Activated T-cell treated with anti-CD3 and anti-CD28 coated beads, Interleukin-2, amount 50 U/mL, for 4 hours (primary cell): ENCODE measurements at regions not wholly inside any gene's neighbourhood (a gene's known extent, or its start where the extent isn't known, plus 50 kb on each side); places are given as distances from the start of the nearest gene placed in this dataset.
"Not testable (repeated sequence)": the region's sequence is repeated elsewhere in the genome, so short reads cannot be mapped to it uniquely, and the experiment has no call there.

Experiments
- ATAC-seq, 2 donors: fragments of 200-7000 bp; cut with Tn5 transposase; one replicate each; pipeline ENCODE4 v1.10.0; 2021
- DNase-seq: peaks from one replicate; pipeline ENCODE4 v3.0.0-alpha.2; 2020
- H3K27me3 Mint-ChIP-seq: one replicate; pipeline ENCODE4 v1.8.0; 2021; ENCODE audit warnings: low read depth, mixed read lengths
- H3K36me3 Mint-ChIP-seq: one replicate; pipeline ENCODE4 v1.8.0; 2022; ENCODE audit warnings: mixed read lengths; ENCODE audit not compliant: insufficient read depth
- H3K4me1 Mint-ChIP-seq: one replicate; pipeline ENCODE4 v1.8.0; 2021; ENCODE audit warnings: low read depth, mixed read lengths
- H3K4me3 Mint-ChIP-seq: one replicate; pipeline ENCODE4 v1.8.0; 2021; ENCODE audit warnings: mild to moderate bottlenecking, moderate library complexity, mixed read lengths
- H3K9me3 Mint-ChIP-seq: one replicate; pipeline ENCODE4 v1.8.0; 2021; ENCODE audit warnings: mixed read lengths

DNA sequence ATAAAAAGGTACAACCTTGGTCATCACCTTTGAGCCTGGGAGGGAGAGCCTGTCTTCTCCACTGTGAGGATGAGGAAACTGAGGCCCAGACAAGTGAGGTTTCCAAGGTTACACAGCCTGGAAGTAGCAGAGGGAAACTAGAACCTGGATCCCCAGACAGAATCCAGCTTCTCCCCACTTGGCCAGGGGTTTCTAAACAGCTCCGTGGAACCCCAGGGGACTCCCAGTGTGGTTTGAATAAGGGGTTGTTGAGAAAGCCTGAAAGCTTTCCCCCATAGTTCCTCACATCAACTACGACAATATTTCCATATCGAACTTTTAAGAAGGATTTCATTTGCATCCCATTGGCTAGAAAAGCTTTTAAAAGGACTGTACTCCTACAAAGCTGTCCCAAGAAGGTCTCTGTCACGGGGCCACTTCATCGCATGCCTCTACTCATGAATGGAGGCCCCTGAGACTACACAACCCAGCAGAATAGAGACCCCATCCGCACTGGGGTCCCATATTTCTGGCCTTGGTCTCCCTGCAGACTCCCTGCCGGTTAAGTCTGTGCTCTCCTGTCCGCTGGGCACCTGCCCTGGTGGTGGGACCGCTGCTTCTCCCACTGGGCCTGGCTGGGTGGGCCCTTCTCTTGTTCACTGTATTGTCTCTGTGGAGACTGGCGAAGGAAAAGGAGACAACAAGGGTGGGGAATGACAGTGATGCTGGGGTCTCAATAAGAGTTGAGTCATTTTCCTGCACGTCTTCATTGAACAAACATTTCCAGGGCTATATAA, 178.5 kb downstream of the SMAD6 start:
- Mint-ChIP-seq H3K9me3 (no peaks in the 10 kb centered on the region), H3K4me3 (no peak overlapping the region), H3K36me3 (no peaks in the 10 kb centered on the region), H3K4me1 (no peaks in the 10 kb centered on the region), H3K27me3 (peaks cover 8% of the 10 kb centered on the region)
- ATAC-seq = no peak
- DNase-seq = no peak

DNA sequence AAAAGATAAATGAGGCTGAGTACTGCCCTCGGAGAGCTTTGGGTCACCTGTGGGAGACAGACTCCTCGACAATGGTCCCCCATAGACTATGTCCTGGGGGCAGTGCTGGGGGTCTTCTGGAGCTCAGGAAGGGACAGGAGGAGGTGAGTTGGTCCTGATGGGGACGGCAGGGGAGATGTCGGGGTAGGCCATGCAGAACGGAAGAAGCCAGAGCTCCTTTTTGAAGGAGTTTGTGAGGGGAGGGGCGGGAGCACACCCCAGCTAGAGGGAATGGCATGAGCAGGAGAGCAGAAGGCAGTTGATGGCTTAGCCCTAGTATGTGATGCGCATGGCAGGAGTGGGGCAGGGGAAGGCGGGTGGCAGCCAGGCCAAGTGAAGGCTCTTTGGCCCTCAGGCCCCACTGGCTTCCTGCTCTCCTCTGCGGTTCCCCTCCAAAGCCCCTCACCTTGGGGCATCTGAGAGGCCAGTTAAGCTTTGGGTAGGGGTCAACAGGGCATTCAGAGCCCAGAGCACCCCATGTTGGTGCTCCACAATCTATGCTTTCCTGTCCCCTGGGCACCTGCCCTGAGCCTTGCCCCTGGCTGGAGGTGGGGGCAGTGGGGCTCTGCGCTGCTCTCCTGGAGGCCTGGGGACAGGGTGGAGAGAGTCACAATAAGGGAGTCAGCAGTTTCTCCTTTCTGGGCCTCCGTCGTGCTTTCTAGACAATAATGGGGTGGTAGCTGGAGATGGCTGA, 179.3 kb downstream of the SMAD6 start:
- H3K9me3 Mint-ChIP-seq = no peaks in the 10 kb centered on the region
- peaks cover 8% of the 10 kb centered on the region for H3K27me3 Mint-ChIP-seq
- no peak for DNase-seq
- H3K4me3 Mint-ChIP-seq = no peak overlapping the region
- no peaks in the 10 kb centered on the region for H3K36me3 Mint-ChIP-seq
- ATAC-seq = no peak
- H3K4me1 Mint-ChIP-seq = no peaks in the 10 kb centered on the region

DNA sequence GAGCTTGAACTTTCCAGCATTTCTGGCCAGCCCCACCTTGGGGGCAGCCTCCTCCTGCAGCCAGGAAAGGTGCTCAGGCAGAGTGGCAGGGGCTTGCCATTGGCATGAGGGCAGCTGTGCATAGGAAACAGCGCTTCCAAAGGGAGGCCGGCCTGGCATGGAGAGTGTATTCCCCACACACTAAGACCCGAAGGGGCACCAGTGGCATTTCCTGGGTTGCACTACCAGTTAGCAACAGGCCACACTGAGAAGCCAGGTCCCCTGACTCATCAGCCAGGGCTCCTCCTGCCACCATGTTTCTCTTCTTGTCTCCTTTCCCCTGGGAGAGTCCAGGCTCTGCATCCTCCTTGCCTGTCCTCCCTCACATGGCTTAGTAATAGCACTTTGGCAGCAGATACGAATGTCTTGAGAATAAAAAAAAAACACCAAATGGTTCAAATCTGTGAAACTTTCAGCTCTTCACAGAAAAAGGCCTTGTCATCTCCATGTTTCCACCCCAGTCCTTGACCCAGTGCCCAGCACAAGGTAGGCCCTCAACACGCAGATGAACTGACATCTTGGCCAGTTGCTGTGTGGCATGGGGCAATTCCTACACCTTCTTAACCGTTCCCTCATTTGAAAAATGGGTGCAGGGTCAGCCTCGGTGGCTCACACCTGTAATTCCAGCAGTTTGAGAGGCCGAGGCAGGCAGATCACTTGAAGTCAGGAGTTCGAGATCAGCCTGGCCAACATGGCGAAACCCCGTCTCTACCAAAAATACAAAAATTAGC, 180.4 kb downstream of the SMAD6 start:
- H3K27me3 Mint-ChIP-seq = peaks cover 7% of the 10 kb centered on the region
- H3K4me1 Mint-ChIP-seq = no peaks in the 10 kb centered on the region
- H3K9me3 Mint-ChIP-seq = no peaks in the 10 kb centered on the region
- no peaks in the 10 kb centered on the region for H3K36me3 Mint-ChIP-seq
- no peak overlapping the region for H3K4me3 Mint-ChIP-seq
- ATAC-seq (no peak), DNase-seq (no peak)

DNA sequence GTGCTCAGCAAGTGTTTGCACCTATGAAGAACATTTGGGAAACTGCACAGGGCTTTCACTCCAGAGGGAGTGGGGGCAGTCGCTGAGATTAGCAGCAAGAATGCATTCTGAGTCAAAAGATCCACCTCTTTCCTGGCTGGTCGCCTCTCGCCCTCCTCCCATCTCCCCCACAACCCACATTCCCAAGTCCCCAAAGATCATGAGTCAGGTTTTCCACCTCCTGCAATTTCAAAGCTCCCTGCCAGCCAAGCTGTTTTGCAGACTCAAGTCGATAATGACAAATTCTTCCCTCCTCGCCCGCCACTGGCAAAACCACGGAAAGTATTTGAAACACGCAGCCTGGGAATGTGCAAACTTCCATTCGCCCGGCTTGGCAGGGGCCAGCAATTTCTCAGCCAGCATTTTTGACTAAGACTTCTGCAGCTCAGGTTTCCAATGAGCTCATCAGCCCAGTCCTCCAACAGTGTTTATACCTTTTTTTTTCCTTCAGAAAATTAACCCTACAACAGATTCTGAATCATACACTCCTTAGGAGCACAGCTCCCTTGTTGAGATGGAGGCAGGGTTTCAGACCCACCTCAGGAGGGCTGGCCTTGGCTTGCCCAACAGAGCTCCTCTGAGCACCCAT, 181.4 kb downstream of the SMAD6 start:
- no peak for DNase-seq
- Mint-ChIP-seq H3K36me3 (no peaks in the 10 kb centered on the region), H3K27me3 (peaks cover 7% of the 10 kb centered on the region), H3K4me1 (no peaks in the 10 kb centered on the region), H3K4me3 (no peak overlapping the region), H3K9me3 (no peaks in the 10 kb centered on the region)
- no peak for ATAC-seq

DNA sequence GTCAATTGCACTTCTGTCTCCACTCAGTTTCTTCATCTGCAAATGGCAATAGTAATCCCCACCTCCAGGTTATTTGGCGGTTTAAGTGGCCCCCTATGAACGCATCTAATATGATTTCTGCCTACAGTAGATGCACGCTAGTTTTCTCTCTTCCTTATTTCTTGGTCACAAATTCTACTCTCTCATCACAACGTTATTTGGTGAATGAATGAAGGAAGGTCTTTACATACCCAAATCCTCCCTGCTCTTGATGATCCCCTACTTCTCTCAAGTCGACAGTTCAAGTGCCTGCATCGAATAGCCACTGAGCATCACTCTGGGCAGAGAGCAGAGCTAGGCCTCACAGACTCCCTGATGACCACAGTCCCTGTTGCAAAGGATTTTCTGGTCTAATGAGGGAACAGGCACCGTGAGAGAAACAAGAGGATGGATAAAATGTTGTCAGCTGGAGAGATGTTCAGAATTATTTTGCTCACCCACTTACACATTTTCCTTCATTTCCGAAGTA, 181.2 kb upstream of the SMAD3 start:
- ATAC-seq = no peak
- no peak for DNase-seq
- Mint-ChIP-seq H3K9me3 (no peaks in the 10 kb centered on the region), H3K4me1 (no peaks in the 10 kb centered on the region), H3K36me3 (no peaks in the 10 kb centered on the region), H3K27me3 (peaks cover 7% of the 10 kb centered on the region), H3K4me3 (no peak overlapping the region)

DNA sequence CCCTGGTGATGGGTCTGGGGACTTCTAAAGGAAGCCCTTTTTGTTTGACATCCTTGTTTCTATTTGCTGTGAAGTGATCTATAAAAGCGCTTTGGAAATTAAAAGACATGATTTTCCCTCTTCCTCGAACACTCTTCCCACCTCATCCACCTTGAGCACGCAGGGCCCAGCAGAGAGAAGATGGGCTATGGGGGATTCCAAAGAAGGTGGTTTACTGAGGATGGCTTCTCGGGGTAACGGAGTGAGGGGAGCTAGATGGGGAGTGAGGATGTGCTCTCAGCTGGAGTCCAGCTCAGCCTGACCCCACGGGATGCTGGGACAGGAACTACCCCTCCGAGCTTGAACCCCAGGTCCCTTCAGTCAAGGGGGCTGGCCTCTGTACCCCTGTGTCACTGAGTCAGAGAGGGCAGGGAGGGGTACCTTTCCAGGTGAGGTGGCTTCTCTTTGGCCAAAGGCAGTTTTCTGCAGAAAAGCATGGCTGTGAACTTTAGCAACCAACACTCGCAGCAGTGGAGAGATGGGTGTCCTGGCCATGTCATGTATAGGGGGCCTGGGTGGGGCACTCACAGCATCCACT, 180.7 kb upstream of the SMAD3 start:
- no peak for ATAC-seq
- peaks cover 7% of the 10 kb centered on the region for H3K27me3 Mint-ChIP-seq
- no peaks in the 10 kb centered on the region for H3K4me1 Mint-ChIP-seq
- H3K9me3 Mint-ChIP-seq = no peaks in the 10 kb centered on the region
- DNase-seq = no peak
- H3K36me3 Mint-ChIP-seq = no peaks in the 10 kb centered on the region
- no peak overlapping the region for H3K4me3 Mint-ChIP-seq

DNA sequence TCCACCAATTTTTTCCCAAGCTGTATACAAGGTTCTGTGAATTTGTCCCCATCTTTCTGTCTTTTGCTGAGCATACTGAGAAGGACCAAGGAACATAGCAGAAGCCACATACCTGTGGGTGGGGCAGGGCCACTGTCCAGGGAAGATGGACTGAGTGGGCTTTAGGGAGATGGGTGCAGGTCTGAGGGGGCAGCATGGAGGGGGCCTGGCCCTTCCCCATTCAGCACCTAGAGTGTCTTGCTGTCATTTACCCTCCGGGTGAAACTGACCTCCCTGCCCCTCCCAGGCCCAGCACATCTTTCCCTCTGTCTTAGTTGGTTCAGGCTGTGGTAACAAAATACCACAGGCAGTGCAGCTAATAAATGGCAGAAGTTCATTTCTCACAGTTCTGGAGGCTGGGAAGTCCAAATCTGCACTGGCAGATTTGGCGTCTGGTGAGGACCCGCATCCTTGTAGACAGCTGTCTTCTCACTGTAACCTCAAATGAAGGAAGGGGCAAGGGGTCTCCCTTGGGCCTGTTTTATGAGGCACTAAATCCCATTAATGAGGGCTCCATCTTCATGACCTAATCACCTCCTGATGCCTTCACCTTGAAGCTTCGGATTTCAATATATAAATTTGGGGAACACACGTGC, 180.0 kb upstream of the SMAD3 start:
- Mint-ChIP-seq H3K4me1 (no peaks in the 10 kb centered on the region), H3K36me3 (no peaks in the 10 kb centered on the region), H3K4me3 (no peak overlapping the region), H3K9me3 (no peaks in the 10 kb centered on the region), H3K27me3 (peaks cover 7% of the 10 kb centered on the region)
- DNase-seq (no peak), ATAC-seq (no peak)

DNA sequence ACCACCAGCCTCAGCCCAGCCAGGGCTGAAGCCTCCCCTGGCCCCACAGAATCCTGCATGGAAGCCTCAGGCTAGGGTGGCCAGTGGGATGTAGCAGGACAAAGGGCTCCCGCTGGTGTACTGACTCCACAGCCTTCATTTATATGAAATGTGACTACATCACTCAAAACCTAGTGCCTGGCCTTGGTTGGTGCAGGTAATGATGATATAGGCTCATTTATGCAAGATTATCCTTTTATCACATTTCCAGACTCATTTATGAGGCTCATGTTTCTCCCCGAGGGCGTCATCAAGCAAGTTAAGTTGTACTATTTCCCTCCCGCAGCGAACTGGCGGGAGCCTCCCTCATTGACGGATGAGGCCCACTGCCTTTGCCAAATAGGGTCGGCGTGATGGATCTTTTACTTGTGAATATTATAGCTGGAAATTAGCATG, 179.1 kb upstream of the SMAD3 start:
- H3K9me3 Mint-ChIP-seq = no peaks in the 10 kb centered on the region

DNA sequence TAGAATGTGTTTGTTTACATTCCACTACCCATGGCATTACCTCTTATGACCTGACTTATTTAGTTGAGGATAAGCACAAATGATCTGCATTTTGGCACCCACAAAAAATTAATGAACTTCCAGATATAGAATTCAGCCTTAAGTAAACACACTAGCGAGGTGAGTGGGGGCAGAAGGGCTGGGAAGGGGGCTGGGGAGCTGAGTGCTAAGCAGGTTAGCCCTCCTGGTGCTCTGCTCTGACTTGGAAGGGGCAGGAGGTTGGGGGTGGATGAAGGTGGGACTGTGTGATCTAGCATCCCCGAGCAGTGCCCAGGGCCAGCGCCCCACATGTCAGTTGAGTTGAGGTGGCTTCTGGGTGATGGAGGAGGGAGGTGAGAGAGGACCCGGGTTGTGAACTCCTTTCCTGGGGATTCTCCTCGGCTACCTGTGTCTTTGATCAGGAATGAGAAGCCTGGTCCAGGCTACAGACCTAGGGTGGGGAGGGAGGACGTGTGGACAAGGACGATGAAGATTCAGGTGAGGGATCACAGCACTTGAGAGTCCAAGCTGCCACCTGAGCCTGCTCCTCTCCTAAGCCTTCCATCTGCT, 178.6 kb upstream of the SMAD3 start:
- DNase-seq = no peak
- no peaks in the 10 kb centered on the region for H3K4me1 Mint-ChIP-seq
- H3K36me3 Mint-ChIP-seq = no peaks in the 10 kb centered on the region
- no peak overlapping the region for H3K4me3 Mint-ChIP-seq
- no peaks in the 10 kb centered on the region for H3K9me3 Mint-ChIP-seq
- peaks cover 9% of the 10 kb centered on the region for H3K27me3 Mint-ChIP-seq
- no peak for ATAC-seq

More for the DNA sequence above, 179.1 kb upstream of the SMAD3 start:
- H3K4me1 Mint-ChIP-seq = no peaks in the 10 kb centered on the region
- H3K36me3 Mint-ChIP-seq = no peaks in the 10 kb centered on the region
- DNase-seq (no peak), ATAC-seq (no peak)
- no peak overlapping the region for H3K4me3 Mint-ChIP-seq
- H3K27me3 Mint-ChIP-seq = peaks cover 7% of the 10 kb centered on the region

DNA sequence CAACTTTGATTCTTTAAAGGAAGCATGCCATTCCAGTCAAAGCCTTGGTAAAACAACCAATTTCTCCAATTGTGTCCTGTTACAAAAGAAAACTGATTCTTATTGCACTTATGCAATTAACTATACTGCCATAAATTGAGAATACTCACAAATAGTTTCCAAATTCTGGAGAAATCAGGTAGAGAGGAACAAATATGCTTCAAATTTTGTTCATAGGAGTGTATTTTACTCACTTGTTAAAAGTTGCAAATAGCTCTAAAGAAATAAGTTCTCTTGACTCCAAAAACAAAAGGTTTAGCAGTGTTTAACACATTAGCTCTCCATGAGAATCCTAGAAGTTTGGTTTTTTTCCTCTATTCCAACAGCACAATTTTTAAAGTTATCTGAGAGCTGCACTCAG, 176.1 kb upstream of the SMAD3 start:
- not testable (repeated sequence) for H3K4me1 Mint-ChIP-seq, H3K4me3 Mint-ChIP-seq, H3K36me3 Mint-ChIP-seq, ATAC-seq, DNase-seq, H3K9me3 Mint-ChIP-seq, H3K27me3 Mint-ChIP-seq

DNA sequence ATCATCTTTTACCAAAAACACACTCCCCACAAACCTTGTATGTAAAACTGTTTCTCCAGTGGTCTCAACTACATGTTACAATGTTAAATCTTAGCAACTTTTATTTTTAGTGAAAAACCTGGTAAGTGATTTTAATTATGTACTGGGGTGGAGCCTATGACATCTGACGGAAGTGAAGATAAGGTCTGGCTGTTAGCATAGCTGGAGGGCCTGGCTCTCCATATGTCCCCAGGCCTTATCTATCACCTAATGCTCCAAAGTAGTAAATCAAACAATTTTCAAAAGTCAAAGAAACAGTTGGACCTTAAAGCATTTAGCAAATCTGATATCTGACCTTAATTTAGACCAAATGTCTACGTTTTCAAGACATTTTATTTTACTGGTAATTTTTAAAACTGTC, 173.6 kb upstream of the SMAD3 start:
- no peak overlapping the region for H3K4me3 Mint-ChIP-seq
- peaks cover 7% of the 10 kb centered on the region for H3K27me3 Mint-ChIP-seq
- no peaks in the 10 kb centered on the region for H3K4me1 Mint-ChIP-seq
- no peaks in the 10 kb centered on the region for H3K9me3 Mint-ChIP-seq
- ATAC-seq (no peak), DNase-seq (no peak)
- no peaks in the 10 kb centered on the region for H3K36me3 Mint-ChIP-seq

DNA sequence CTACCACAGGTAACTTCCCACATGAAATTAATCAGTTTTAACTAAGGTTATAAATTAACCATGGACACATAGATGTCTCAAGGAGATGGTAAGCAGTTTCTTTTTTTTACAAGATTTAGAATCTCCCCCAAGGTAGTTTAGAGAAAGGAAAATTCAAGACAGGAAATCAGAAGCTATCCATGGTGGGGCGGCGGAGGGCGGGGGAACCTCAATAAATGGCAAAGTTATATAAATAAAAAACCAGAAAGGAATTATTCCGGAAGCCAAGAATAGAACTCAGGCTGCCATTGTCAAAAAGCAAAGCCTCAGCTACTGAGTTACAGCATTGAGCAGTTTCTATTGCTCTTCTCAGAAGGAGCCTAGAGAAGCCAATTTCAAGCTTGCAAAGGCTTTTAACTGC, 172.1 kb upstream of the SMAD3 start:
- Mint-ChIP-seq H3K9me3 (no peaks in the 10 kb centered on the region), H3K27me3 (peaks cover 7% of the 10 kb centered on the region), H3K4me3 (no peak overlapping the region), H3K4me1 (no peaks in the 10 kb centered on the region), H3K36me3 (no peaks in the 10 kb centered on the region)
- DNase-seq = no peak
- ATAC-seq = no peak

DNA sequence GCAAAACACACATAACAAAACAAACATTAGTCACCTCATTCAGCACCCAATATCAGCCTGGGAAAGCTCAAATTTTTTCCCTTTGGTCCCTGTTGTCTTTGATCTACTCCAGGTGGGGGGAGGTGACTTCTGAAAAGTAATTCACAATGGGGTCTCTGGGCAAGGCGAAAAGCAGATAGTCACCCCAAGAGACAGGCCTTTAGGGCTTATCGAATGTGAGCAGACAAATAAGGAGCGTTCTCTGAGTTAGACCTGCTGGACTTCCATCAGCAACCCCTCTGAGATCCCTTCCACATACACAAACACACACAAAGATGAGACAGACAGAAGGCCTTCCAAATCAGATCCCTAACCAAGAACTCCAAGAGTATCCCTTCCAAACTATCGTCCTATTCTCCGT, 171.0 kb upstream of the SMAD3 start:
- H3K9me3 Mint-ChIP-seq = no peaks in the 10 kb centered on the region
- DNase-seq = no peak
- H3K36me3 Mint-ChIP-seq = no peaks in the 10 kb centered on the region
- ATAC-seq = no peak
- H3K27me3 Mint-ChIP-seq = peaks cover 7% of the 10 kb centered on the region
- H3K4me3 Mint-ChIP-seq = no peak overlapping the region
- no peaks in the 10 kb centered on the region for H3K4me1 Mint-ChIP-seq
